GM21619 (cell line): ENCODE measurements at regions not wholly inside any gene's neighbourhood (a gene's known extent, or its start where the extent isn't known, plus 50 kb on each side); places are given as distances from the start of the nearest gene placed in this dataset.

ENCODE experiments used
- ATAC-seq: cut with Tn5 transposase; IDR thresholded peaks from one replicate; pipeline ENCODE4 v1.9.1; 2021; ENCODE audit not compliant: unreplicated experiment

DNA sequence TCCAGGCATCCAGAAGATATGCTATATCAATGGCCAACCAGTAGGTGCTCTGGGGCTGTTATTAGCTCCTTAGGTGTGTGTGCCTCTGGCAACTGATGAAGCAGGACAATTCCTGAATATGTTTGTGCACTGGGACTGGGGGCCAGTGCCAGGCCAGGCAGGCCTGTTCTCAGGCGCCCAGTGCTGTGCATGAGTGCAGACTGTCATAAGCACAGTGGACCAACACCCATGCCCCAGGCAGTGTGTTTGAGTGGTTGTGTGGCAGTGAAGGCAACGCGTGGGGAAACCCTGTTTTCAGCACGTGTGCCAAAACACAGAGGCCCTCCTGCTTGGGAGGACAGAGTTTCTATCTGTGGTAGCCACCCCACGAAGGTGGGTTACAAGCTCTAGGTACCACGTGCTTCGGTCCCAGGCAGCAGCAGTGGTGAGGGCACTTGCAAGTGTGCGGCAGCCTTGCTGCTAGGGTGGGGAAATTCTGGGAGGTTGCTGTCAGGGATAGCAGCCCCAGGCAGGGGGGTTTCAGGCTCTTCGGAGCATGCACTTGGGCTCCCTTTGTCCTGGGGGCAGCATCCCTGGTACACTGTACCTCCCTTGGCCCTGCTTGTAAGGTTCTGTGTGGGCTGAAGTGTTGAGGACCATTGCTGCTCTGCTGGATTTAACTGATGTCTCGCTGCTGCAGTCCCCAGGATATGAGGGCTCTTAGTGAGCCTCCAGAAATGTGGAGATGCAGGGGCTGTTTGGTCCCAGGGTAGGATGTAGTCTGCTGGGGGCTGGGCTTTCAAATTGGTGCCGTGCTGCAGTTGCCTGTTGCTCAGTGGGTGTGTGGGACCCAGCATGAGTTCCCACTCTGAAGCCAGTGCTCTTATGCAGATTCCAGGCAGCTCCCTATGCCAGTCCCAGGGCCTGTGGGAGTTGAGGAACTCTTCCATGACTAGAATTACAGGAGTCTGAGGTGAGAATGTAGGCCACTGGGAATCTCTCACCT, 280.9 kb downstream of the RPRM start:
- ATAC-seq, result no peak

DNA sequence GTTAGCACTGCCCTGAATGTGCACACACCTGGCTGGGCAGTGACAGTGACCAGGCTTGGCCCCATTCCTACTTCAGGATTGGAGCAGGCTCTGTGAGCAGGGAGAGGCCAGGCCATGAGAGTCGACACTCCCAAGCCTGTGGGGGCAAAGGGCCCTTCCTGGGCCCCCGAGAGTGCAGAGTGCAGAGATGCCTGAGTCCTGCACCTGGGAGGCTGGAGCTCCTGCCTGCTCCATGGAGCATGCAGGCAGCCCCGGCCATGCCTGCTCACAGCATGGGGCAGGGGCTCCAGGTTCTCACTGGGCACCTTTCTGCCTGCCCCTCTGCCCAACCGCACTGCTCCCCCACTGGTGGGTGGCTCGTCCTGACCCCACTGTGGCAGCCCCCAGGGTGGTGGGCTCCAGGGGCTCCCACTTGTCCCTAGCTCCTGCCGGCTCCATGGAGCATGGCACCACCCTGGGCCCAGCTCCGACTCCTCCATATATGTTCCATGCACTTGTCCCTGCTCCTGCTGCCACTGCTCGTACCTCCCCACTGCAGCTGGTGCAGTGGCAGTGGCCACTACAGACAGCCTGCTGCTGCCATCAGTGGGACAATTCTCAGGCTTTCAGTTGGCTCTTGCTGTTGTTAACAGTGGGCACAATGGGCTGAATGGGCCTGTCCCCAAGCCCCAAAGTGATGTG, 282.0 kb downstream of the RPRM start:
- ATAC-seq, result no peak

GRCh38 chr2:153195342-153195741, 283.2 kb downstream of the RPRM start:
- ATAC-seq, result no peak

- no peak for ATAC-seq
Observed at GRCh38 chr2:153189091-153189888, 289.3 kb downstream of the RPRM start.

GRCh38 chr2:153179808-153180207, 298.8 kb downstream of the RPRM start:
- ATAC-seq, result no peak

DNA sequence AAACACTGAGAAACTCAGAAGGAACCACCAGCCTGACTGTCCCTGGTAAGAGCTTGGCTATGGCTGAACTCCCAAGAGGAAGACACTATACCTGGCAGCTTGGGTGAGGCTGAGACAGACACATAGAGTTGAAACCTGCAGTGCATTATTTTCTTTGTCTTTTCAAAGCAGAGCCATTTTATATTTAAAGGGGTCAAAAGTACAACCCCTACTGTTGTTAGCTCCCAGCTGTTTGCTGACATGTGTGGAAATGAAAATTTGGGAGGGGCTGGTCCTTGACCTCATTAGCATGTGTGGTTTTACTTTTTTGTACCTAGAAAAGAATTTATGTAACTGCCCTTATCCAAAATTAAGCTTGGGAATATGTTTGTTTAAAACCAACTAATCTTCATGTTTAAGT, 309.0 kb downstream of the RPRM start:
- ATAC-seq, result no peak

DNA sequence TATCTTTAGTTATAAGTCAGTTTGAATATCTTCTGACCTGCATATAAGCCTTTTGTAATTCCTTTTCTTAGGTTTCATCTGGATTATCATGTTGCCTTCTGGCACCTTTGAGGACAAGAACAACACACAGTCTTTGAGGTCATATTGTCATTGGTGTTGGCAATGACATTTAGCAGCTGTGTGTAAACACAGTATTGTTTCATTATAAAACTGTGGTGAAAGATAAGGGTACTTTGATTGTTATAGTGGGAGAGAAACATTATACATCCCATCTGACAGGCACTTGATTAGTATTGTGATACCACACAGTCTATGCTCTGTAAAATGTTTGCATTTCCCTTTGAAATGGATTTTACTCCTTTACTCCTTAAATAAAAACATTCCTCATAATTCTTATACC, 313.5 kb downstream of the RPRM start:
- no peak for ATAC-seq

- no peak for ATAC-seq
Observed at GRCh38 chr2:153163055-153163454, 315.5 kb downstream of the RPRM start.

- no peak for ATAC-seq
Observed at GRCh38 chr2:153156743-153157142, 321.8 kb downstream of the RPRM start.

DNA sequence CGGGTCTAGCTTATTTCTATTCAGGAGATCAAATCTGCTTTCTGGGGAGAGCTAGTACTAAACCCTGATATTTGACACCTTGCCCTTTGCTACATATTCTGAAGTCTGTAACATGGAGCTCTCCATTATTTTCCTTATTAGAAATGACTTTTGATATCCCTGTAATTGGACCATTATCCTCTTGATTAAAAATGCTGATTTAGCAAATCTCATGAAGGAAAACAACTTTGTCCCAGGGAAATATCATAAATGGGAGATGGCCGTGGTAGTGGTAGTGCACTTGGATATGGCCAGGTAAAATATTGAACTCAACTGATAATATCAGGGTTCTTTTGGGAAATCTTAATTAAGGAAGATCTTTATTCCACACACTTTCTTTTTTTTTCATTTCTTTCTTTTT, 326.5 kb downstream of the RPRM start:
- no peak for ATAC-seq

DNA sequence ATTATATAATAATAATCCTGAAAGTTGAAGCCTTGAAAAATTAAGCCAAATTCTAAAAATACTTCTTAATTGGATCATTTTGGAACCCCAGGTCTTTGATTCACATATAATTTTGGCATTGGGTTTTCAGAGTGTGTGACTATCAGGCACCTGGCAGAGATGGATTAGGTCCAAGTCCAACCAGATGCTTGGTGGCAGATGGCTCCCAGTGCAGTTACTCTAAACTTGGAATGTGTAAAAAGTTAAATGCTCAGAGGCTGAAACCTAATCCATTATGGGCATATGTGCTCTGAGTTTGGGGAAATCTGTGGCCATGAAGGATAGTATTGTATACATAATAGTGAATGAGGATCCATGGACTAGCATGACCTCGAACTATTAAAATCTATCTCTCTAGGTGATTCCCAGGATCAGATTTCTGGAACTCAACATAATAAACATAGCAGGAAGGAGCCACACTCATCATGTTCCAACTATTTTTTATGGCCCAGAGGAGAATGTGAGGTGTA, 333.0 kb downstream of the RPRM start:
- no peak for ATAC-seq

DNA sequence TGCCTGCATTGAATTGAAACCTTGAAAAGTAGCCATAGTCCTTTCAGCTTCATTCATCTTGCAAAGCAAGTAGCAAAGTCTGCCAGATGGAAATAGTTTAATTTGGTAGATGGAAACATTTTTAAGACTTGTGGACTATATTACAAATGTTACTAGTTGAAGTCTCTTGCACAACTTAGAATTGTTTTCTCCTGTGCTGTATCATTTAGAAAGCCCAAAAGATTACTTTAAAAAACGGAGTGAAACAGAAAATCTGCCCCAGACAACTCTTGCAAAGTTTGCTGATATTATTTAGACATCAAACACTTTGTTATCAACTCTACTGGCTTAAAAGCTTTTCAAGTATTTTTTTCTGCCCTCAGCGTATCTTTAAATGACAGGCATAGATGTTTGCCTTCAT, 335.0 kb downstream of the RPRM start:
- ATAC-seq, result no peak

DNA sequence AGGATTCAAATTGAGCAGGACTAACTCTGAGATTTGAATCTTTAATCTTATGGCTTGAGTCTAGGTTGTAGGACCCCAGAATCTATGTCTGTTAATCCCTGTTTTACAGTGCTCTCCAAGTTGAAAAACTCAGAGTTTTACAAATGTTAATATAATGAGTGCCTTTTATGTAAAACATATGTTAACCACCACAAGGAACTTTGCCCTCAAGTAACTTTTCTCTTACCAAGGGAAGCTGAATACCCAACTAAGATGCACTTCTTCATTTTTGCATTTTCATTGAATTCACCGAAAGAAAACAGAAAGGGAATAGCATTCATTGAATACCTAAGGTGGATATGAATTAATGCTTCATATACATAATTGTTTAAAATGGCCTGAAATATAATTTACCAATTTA, 338.1 kb downstream of the RPRM start:
- no peak for ATAC-seq

DNA sequence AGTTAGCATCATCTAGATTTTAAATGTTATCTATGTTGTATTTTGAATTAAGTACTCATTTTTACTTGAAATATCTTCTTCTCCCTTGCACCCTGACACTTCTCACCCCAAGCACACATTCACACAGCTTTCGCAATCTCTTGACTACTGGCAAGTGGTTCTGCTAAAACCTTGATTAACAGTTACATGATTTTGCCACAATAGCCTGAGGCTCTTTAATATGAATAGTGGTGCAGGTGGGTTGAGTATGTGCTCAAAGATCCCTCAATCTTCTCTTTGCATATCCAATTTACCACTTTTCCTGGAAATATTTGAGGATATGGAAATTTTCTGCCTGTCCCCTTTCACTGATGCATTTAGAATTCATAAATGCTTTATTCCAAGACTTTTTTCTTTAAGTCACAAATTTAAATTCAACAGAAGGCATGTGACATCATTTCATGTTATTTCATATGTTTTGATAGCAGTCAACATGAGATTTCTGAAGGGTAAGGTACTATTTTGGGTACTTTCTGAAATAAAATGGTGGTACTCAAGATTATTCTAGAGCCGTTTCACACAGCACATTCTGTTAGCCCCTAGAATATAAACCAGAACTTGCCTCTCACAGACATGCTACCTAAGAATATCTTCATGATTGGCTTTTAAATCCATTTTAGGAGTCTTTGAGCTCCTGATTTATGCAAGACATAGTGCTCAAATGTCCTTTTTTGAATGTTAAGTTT, 339.7 kb downstream of the RPRM start:
- ATAC-seq, result no peak

DNA sequence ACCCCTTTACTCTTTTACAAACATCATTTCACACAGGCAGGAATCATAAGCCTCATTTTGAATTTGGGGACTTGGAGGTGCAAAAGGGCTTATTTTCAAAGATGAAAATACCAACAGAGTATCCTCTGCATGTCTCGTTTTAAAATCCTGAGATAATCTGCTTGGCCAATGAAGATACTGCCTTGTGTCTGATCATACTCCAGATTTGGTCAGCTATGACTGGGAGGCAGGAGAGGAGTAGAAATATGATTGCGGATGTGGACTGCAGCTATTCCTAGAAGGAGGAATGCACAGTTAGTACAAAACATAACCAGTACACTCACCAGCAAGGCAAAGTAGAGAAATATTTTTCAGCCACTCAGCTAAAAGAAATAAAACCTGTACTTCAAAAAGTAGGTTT, 342.3 kb downstream of the RPRM start:
- no peak for ATAC-seq

GRCh38 chr2:153134725-153135124, 343.8 kb downstream of the RPRM start:
- ATAC-seq, result no peak

DNA sequence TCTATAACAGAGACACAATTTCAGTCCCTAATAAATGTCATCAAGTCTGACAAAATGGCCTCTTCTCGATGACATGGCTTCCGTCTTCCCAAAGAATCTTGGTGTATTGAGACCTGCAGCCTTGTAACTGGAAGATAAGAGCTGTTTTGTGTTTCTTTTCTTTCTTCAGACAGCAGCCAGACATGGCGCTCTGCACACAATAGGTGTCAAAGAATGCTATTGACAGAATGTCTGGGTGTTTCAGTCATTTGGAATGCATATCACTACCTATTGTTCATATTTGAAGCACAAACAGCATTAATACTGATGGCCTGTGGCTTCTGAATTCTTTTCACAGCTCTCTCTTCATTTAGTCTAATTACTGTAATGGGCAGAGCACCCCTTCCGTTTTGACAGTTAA, 344.8 kb downstream of the RPRM start:
- no peak for ATAC-seq

- no peak for ATAC-seq
Observed at GRCh38 chr2:153132418-153132817, 346.1 kb downstream of the RPRM start.

GRCh38 chr2:153115141-153115540, 363.4 kb downstream of the RPRM start:
- no peak for ATAC-seq

DNA sequence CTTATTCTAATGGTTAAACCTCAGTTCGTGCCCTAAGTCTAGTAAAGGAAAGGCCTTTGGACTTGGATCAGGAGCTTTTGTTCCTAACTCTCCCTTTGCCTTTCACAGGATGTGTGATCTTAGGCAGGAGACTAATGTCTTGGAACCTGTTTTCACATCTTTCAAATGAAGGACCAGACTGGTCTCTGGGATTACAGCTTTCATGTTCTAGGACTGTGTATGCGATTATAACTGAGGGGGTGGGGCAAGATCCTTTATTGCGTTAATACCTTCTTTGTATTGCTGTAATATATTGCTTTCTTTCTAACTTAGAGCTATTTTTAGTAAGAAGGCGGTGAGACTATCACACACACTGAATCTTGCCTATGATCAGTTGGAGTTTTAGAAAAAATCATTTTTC, 368.1 kb downstream of the RPRM start:
- no peak for ATAC-seq

DNA sequence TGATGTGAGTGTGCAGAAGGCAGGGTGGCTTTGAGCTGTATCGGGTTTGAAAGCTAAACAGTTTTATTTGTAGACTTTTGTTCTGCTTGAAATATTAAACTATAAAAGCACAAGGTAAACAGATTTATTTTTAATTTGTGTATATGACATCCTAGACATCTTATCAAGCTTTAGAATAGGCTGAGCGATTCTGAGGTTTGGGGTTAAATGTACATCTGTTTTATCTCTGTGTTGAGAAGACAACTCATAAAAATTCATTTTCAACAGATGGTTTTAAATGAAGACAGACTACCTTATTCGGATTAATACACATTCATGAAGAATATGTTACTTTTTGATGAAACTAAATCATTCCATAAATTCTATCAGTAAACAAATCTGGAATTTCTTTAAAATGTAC, 368.8 kb downstream of the RPRM start:
- no peak for ATAC-seq
